EL (cell line): ENCODE measurements at regions not wholly inside any gene's neighbourhood (a gene's known extent, or its start where the extent isn't known, plus 50 kb on each side); places are given as distances from the start of the nearest gene placed in this dataset.
"Not testable (repeated sequence)": the region's sequence is repeated elsewhere in the genome, so short reads cannot be mapped to it uniquely, and the experiment has no call there.

Experiments used
- DNase-seq: peaks from one replicate; pipeline ENCODE4 v3.0.0-alpha.2; 2016

GRCh38 chr11:134864233-134864967 lies 452.4 kb upstream of the B3GAT1 start:
- no peak for DNase-seq

- no peak for DNase-seq
These were observed 451.3 kb upstream of the B3GAT1 start for GRCh38 chr11:134863294-134863693.

DNA sequence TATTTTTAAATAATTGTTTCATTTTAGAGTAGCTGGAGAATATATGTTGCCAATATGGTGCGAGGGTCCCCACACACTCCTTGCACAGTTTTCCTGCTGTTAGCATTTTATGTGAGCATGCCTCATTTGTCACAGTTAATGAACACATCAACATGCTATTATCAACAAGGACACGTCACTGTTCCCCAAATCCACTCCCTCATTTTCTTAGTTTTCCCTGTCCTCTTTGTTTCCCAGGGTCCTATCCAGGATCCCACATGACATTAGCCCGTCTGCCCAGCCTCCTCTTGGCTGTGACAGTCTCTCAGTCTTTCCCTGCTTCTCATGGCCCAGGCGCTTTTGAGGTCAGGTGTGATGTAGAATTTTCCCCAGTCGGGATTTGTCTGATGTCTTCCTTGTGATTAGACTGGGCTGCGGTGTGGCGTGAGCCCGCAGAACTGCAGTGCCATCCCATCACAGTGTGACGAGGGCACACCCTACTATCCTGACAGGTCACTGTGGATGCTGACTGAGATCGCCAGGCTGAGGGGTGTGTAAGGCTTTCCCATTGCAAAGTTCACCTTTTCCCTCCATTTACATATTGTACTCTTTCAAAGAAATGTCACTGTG lies 450.6 kb upstream of the B3GAT1 start:
- no peak for DNase-seq

DNA sequence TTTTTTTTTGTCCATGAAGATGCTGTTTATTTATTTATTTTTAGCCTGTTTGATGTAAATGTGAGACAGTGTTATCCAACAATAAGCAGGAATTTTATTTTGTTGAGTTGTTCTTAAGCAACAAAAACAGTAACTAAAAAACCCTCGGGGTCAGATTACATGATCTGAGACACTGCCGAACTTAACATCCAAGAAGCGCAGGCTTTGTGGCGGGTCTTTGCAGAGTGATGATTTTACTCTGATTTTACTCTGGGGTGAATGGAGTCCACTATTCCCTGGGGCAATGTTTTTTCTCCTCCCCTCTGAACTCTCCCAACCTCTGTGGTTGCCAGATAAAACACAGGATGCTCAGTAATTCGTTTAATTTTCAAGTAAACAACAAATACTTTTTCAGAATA lies 450.1 kb upstream of the B3GAT1 start:
- DNase-seq: no peak

DNA sequence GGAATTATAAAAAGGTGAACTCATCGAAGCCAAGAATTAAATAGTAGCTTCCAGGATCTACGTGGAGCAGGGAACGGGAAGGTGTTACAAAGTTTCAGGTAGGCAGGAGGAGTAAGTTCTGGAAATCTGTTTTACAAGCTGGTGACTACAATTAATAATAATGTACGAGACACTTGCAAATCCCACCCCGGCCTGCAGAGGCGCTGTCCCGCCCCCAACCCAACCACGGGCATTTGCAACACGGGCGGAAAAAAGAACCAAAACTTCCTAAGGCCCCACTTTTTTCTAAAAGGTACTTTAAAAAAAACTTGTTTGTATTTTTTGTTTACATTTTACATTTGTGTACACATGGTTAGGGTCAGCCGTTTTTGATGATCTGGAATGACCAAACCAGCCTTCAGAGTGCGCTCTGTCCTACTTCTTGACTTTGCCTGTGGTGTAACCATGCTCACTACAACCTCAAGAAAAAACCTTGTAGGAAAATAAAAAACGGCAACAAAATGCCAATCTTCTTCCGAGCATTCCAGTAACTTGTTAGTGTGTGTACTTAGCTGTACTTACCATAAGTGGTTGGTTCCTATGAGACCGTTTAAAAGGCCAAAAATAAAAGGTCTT lies 449.6 kb upstream of the B3GAT1 start:
- DNase-seq: no peak

DNA sequence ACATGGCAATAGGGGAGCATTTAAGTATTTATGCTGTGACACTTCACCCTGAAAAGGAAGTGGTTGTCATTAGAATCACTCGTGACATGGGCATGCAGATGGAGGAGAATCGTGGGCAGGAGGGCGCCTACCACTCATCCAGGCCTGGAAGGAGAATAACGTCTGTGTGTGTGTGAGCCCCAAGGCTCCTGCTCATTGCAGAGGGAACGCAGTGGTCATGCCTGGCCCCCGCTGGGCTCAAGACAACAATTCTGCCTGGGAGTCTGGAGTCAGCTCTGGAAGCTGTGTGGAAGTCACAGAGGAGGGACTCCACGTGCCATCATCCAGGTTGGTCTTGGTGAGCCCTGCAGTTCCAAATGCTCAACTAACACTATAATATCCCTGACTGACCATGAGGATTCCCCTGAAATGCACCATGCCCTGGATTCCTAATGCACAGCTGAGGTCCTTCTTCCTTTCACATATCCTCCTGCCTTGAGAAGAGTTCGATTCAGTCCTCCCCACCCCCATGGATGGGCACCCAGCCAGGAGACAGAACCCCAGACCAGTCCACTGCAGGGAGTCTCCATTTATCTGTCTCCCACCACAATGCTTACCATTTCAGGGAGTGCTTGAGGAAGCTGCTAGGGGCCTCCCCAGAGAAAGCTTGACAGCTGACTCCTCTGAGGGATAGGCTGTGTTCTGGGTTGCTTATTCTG lies 446.9 kb upstream of the B3GAT1 start:
- no peak for DNase-seq

DNA sequence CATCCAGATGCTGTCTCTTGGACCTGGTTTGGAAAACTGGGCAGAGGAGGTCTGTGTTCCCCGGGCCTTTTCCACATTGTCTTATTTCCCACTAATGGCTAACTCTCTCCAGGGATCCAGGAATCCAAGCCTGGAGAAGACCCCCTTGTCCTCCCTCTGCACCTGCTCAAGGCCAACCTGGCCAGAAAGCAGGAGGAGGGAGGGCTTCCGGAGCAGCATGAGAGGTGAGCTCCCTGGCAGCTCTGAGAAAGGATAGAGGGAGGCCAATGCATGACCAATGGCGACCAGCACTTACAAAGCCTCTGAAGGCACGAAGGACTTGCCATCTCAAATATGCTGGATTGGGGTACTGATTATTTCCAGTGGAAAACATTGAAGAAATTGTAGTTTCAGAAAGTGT lies 445.0 kb upstream of the B3GAT1 start:
- no peak for DNase-seq

DNA sequence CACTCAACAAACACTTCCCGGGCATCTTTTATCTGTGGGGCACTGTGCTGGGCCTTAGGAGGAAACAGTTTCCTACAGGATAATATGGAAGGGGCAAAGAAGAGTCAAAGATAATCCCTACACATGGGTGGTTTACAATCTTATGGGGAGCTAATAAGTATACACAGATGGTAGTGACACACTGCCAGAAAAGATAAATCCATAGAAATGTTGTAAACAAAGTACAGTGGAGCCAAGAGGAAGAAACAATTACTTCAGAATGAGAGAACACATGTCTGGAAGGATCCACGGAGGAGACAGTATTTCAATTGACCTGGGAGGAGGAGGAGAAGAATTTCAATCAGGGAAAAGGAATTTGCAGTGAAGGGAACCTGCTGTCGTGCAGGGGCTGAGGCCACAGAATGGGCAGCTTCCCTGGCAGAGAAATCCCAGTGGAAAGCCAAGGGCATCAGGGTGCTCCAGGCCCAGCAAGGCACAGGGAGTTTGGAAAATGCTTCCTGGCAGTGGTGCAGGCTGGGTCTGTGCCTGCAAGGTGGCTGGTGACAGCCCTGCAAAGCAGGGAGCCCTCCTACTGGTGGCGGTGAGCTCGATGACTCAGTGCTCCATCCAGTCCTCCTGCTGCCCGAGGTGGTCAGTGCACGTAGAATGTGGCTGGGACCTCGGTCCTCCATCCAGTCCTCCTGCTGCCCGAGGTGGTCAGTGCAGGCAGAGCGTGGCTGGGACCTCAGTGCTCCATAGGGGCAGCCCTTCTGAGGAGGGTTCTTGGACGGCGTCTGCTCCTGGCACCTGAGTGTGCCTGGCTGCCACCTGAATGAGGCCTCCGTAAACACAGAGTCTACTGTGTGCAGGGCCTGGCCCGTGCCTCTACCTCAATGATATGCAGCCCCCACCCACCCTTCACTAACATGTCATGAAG lies 444.3 kb upstream of the B3GAT1 start:
- DNase-seq: no peak

GRCh38 chr11:134853992-134854991 lies 442.2 kb upstream of the B3GAT1 start:
- DNase-seq: no peak

DNA sequence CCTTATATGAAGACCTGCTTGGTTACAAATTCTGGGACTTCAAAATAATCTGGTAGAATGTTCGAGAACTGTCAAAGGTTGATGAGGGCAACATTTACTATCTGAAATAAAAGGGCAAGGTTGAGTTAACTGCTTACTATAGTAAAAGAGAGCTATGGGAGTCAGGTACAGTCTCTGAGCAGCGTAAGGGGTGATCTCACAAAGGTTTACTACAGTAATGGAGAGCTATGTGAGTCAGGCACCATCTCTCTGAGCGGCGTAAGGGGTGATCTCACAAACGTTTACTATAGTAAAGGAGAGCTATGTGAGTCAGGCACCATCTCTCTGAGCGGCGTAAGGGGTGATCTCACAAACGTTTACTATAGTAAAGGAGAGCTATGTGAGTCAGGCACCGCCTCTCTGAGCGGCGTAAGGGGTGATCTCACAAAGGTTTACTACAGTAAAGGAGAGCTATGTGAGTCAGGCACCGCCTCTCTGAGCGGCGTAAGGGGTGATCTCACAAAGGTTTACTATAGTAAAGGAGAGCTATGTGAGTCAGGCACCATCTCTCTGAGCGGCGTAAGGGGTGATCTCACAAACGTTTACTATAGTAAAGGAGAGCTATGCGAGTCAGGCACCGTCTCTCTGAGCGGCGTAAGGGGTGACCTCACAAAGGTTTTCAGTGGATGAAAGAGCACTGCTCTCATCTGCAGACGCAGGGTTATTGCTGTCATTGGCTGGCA lies 439.6 kb upstream of the B3GAT1 start:
- DNase-seq: not testable (repeated sequence)

GRCh38 chr11:134850566-134850965 lies 438.5 kb upstream of the B3GAT1 start:
- no peak for DNase-seq

- DNase-seq: no peak
These were observed 437.8 kb upstream of the B3GAT1 start for GRCh38 chr11:134849833-134850232.

DNA sequence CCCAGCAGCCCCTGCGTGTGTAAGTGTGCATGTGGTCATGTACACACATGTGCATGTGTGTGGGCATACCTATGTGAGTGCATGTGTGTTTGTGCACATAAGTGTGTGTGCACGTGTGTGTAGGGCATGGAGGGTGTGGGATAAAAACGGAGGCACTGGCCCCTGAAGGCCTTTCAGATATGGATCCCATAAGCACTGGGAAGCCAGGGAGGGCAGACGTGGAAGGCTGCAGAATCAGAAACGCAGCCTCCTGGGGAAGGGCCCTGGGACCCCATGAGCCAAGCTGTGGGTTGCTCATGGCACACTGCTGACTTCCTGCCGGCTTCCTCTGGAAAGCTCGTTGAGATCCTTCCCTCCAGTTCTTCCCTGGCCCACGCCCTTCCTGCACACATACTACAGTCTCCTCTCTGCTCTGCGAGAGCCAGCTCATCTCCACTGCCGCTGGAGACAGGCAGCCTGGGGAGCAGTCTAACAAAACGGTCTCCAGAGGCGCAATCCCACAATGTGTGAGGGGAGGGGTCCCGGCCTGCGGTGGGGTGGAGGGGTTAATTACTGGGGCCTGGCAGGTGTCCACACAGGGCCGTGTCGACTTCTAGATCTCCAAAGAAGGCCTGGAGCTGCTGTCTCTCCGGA lies 435.2 kb upstream of the B3GAT1 start:
- no peak for DNase-seq

DNA sequence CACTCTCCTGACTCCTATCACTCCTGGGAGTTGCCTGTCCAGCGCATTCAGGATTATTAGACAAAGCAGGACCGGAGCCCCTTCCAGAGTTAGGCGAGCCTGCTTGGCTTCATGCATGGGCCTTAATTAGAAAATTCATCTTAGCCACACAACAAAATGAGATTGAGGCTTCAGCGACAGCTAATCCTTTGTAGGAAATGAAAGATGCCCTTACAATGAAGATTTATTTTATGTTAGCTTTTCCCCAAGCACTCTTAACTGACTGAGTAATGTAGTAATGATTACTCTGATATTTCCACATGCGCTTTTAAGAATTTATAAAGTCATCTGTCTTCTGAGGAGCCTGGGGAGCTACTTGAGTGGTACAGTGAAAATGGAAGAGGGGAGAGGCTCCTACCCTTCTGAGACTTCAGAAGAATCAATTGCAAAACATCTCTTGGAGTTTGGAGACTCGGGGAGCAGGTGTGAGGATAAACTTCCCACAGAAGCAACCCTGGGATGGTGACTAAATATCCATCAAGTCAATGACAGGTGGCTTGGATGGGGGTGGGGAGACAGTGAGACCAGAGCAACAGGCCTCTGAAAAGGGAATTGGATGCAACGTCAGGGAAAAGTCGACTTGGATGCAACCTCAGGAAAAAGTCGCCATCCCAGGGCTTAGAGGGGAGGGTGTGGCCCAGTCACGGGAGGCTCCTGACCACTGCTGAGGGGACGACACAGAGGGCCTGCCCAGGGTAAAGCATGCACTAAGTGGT lies 434.5 kb upstream of the B3GAT1 start:
- DNase-seq: no peak

DNA sequence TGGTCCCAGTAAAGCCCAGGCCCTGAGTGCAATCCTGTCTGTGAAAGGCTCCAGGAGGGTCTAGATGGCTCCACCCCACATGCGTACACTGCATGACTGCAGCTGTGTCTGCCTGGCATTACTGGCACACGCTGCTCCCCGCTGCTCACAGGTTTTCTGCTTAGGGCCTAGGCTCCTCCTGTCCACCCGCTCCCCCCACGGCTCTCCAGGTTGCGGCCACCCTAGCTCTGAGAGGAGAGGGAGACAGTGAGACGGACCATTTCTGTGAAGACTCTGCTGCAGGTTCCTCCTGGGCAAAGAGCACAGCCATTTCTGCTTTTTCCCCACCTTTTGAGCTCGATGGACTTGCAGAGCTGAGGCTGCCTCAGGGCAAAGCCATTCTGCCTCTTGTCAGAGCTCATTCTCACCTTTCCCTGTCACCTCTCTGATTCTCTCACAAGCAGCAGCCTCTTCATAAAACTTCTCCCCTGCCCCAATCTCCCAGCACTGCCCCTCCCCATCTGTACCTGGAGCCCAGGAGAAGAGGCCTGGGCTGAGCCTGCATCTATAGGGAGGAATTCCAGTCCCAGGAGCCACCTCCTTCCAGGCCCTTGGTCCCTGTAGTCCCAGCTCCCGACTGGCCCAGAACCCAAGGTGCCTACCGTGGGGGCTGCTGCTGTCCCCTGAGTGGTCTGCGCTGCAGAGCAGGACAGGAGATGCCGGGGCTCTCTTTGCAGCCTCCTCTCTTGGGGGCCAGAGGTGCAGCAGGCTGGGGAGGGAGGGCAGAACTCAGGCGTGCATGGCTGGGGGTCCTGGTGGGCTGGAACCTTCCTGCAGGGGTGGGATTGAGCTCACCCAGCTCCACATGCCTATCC lies 433.7 kb upstream of the B3GAT1 start:
- DNase-seq: no peak

DNA sequence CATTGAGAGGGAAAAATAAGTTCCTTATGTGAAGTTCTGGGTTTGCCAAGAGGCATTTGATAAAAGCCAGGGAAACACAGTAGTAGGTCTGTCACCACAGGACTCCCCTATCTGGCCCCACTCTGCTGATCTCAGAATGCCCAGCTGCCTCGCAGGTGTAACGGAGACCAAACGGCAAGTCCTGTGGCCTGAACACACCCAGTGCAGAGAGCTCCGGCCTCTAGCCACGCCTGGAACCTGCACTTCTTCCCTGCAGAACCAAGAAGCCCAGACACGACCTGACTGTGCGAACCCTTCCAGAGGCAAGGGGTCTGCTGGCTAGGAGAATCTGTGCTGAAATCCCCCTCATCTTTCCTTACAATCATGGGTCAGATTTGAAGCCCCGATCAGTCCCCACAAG lies 432.8 kb upstream of the B3GAT1 start:
- DNase-seq: no peak

- no peak for DNase-seq
These were observed 431.7 kb upstream of the B3GAT1 start for GRCh38 chr11:134843735-134844134.

DNA sequence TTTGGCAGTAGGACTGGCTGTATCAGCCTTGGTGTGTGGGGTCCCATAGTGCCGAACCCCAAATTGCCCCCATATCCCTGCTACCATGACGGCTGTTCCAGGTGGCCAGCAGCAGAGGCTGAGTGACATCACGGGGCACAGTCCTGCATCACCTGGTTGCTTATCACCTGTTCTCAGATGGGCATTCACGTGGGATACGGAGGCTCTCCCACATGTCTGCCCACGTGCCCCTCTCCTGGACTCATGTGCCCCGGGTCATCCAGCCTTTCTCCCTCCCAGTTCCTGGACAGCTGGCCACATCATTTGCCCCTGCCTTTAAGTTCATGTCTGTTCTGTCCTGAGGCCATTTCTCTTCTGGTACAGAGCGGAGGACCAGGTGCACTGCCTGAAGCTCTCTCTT lies 431.0 kb upstream of the B3GAT1 start:
- DNase-seq: no peak
